Ectodermal cell (in vitro differentiated cells): ENCODE measurements at regions not wholly inside any gene's neighbourhood (a gene's known extent, or its start where the extent isn't known, plus 50 kb on each side); places are given as distances from the start of the nearest gene placed in this dataset.
"Not testable (repeated sequence)": the region's sequence is repeated elsewhere in the genome, so short reads cannot be mapped to it uniquely, and the experiment has no call there.

Source experiments
- H3K27ac ChIP-seq: 2 replicates; pipeline ENCODE4 v1.7.0; 2013; ENCODE audit warnings: mild to moderate bottlenecking, low read depth, low read length; ENCODE audit not compliant: insufficient read depth, poor library complexity, severe bottlenecking
- H3K27me3 ChIP-seq: 2 replicates; pipeline ENCODE4 v1.7.0; 2013; ENCODE audit warnings: mild to moderate bottlenecking, low read length; ENCODE audit not compliant: insufficient read depth, control insufficient read depth, poor library complexity, severe bottlenecking
- H3K36me3 ChIP-seq: one replicate; pipeline ENCODE4 v1.7.0; 2013; ENCODE audit warnings: low read length; ENCODE audit not compliant: control insufficient read depth, insufficient read depth
- H3K4me1 ChIP-seq: one replicate; pipeline ENCODE4 v1.7.0; 2013; ENCODE audit warnings: low read length; ENCODE audit not compliant: control insufficient read depth, insufficient read depth
- H3K4me3 ChIP-seq: 2 replicates; pipeline ENCODE4 v1.7.0; 2013; ENCODE audit warnings: low read depth, low read length, control low read depth; ENCODE audit not compliant: insufficient read depth
- H3K9me3 ChIP-seq: 2 replicates; pipeline ENCODE4 v1.7.0; 2013; ENCODE audit warnings: mild to moderate bottlenecking, low read length, moderate library complexity; ENCODE audit not compliant: control insufficient read depth
- WGBS, 2 experiments: methylation state at CpG; one replicate each; pipeline ENCODE4 v1.1.7; 2013; ENCODE audit warnings: missing lambda C conversion rate in 2 of 2; 5-methylcytosine and 5-hydroxymethylcytosine counted together

- H3K4me3 ChIP-seq = no peak overlapping the region
- no peaks in the 10 kb centered on the region for H3K36me3 ChIP-seq
- no peak overlapping the region for H3K27ac ChIP-seq
- H3K9me3 ChIP-seq = no peaks in the 10 kb centered on the region
- H3K4me1 ChIP-seq = peaks cover 22% of the 10 kb centered on the region
- 95% methylated on average over 2 of the region's 2 CpGs for WGBS, 2 experiments
- no peaks in the 10 kb centered on the region for H3K27me3 ChIP-seq
These were observed 252.1 kb upstream of the RAB4A start for GRCh38 chr1:229018674-229019295.

GRCh38 chr1:229019663-229020271, 251.1 kb upstream of the RAB4A start:
- 95 to 96% methylated on average over 8 of the region's 8 CpGs for WGBS, 2 experiments
- no peak overlapping the region for H3K4me3 ChIP-seq

GRCh38 chr1:229021034-229021433, 249.9 kb upstream of the RAB4A start:
- 85 to 97% methylated on average over 1 of the region's 1 CpG for WGBS, 2 experiments
- peaks cover 32% of the 10 kb centered on the region for H3K4me1 ChIP-seq
- H3K27me3 ChIP-seq, H3K4me3 ChIP-seq, H3K36me3 ChIP-seq, H3K9me3 ChIP-seq, H3K27ac ChIP-seq: not testable (repeated sequence)

More at GRCh38 chr1:229019663-229020271, 251.1 kb upstream of the RAB4A start:
- Histone ChIP-seq H3K27ac (no peak overlapping the region), H3K9me3 (no peaks in the 10 kb centered on the region), H3K27me3 (no peaks in the 10 kb centered on the region), H3K36me3 (no peaks in the 10 kb centered on the region), H3K4me1 (peaks cover 27% of the 10 kb centered on the region)

- Histone ChIP-seq H3K9me3 (no peaks in the 10 kb centered on the region), H3K27me3 (no peaks in the 10 kb centered on the region), H3K4me1 (peaks cover 39% of the 10 kb centered on the region), H3K27ac (no peak overlapping the region), H3K36me3 (no peaks in the 10 kb centered on the region), H3K4me3 (no peak overlapping the region)
- 60 to 61% methylated on average over 8 of the region's 8 CpGs for WGBS, 2 experiments
These were observed 248.1 kb upstream of the RAB4A start for GRCh38 chr1:229022595-229023333.

GRCh38 chr1:229023651-229024300, 247.1 kb upstream of the RAB4A start:
- Histone ChIP-seq H3K27ac (no peak overlapping the region), H3K4me1 (peaks cover 46% of the 10 kb centered on the region)

GRCh38 chr1:229024528-229025130, 246.3 kb upstream of the RAB4A start:
- WGBS, 2 experiments = 95 to 96% methylated on average over 13 of the region's 13 CpGs
- Histone ChIP-seq H3K4me3 (no peak overlapping the region), H3K4me1 (peaks cover 53% of the 10 kb centered on the region), H3K9me3 (no peaks in the 10 kb centered on the region), H3K36me3 (no peaks in the 10 kb centered on the region), H3K27me3 (no peaks in the 10 kb centered on the region), H3K27ac (no peak overlapping the region)

More at GRCh38 chr1:229023651-229024300, 247.1 kb upstream of the RAB4A start:
- Histone ChIP-seq H3K36me3 (no peaks in the 10 kb centered on the region), H3K4me3 (no peak overlapping the region), H3K9me3 (no peaks in the 10 kb centered on the region), H3K27me3 (no peaks in the 10 kb centered on the region)
- 90% methylated on average over 11 of the region's 11 CpGs for WGBS, 2 experiments

GRCh38 chr1:229025576-229025975, 245.3 kb upstream of the RAB4A start:
- 91 to 94% methylated on average over 2 of the region's 2 CpGs for WGBS, 2 experiments
- no peaks in the 10 kb centered on the region for H3K27me3 ChIP-seq
- no peaks in the 10 kb centered on the region for H3K36me3 ChIP-seq
- peaks cover 54% of the 10 kb centered on the region for H3K4me1 ChIP-seq
- H3K9me3 ChIP-seq = no peaks in the 10 kb centered on the region
- no peak overlapping the region for H3K4me3 ChIP-seq
- H3K27ac ChIP-seq = no peak overlapping the region

GRCh38 chr1:229027158-229027557, 243.8 kb upstream of the RAB4A start:
- Histone ChIP-seq H3K4me1 (peaks cover 59% of the 10 kb centered on the region), H3K27ac (peak overlapping the region; percentile 83), H3K36me3 (no peaks in the 10 kb centered on the region), H3K4me3 (no peak overlapping the region), H3K9me3 (no peaks in the 10 kb centered on the region), H3K27me3 (no peaks in the 10 kb centered on the region)
- 27 to 32% methylated on average over 5 of the region's 5 CpGs for WGBS, 2 experiments

GRCh38 chr1:229027622-229028182, 243.2 kb upstream of the RAB4A start:
- H3K27ac ChIP-seq = peak overlapping the region; percentile 83
- WGBS, 2 experiments = 1 to 2% methylated on average over 8 of the region's 8 CpGs
- H3K9me3 ChIP-seq = no peaks in the 10 kb centered on the region
- no peak overlapping the region for H3K4me3 ChIP-seq
- peaks cover 54% of the 10 kb centered on the region for H3K4me1 ChIP-seq
- no peaks in the 10 kb centered on the region for H3K27me3 ChIP-seq
- no peaks in the 10 kb centered on the region for H3K36me3 ChIP-seq
